T-helper 1 cell treated with Interleukin-12 subunit alpha and Interleukin-12 subunit beta and Interleukin-4 antibody, amounts not matched to agents 30 ng/mL and 1 ng/mL, for 36 hours (primary cell): ENCODE measurements at regions not wholly inside any gene's neighbourhood (a gene's known extent, or its start where the extent isn't known, plus 50 kb on each side); places are given as distances from the start of the nearest gene placed in this dataset.
"Not testable (repeated sequence)": the region's sequence is repeated elsewhere in the genome, so short reads cannot be mapped to it uniquely, and the experiment has no call there.

Experiments
- intact Hi-C: fragments of 100-400 bp; cut with micrococcal nuclease; formaldehyde crosslinking; loops from one replicate; pipeline ENCODE4 v1.15.1; 2024

- intact Hi-C loops, result loop anchor here (10.0 kb wide), 1 partner anchor 1189 kb away; no protein-coding TSS in a partner anchor
Observed at GRCh38 chr1:96865731-96866685, 144.4 kb downstream of the PTBP2 start.

GRCh38 chr1:96872757-96873156 is 151.2 kb downstream of the PTBP2 start:
- intact Hi-C loops, result no loop called here

- intact Hi-C loops, result no loop called here
Observed at GRCh38 chr1:96878640-96879039, 157.1 kb downstream of the PTBP2 start.

- intact Hi-C loops, result no loop called here
Observed at GRCh38 chr1:96880626-96881025, 159.0 kb downstream of the PTBP2 start.

GRCh38 chr1:96882096-96882495 is 160.5 kb downstream of the PTBP2 start:
- intact Hi-C loops, result no loop called here

- intact Hi-C loops, result no loop called here
Observed at GRCh38 chr1:96886474-96886873, 164.9 kb downstream of the PTBP2 start.

- intact Hi-C loops, result no loop called here
Observed at GRCh38 chr1:96887501-96887900, 165.9 kb downstream of the PTBP2 start.

GRCh38 chr1:96901783-96902363 is 180.3 kb downstream of the PTBP2 start:
- intact Hi-C loops, result no loop called here

GRCh38 chr1:96912248-96912647 is 190.7 kb downstream of the PTBP2 start:
- intact Hi-C loops, result no loop called here

- intact Hi-C loops, result not testable (repeated sequence)
Observed at GRCh38 chr1:96915701-96916100, 194.1 kb downstream of the PTBP2 start.

- intact Hi-C loops, result no loop called here
Observed at GRCh38 chr1:96918406-96918805, 196.8 kb downstream of the PTBP2 start.

GRCh38 chr1:96922181-96922580 is 200.6 kb downstream of the PTBP2 start:
- intact Hi-C loops, result no loop called here

GRCh38 chr1:96923753-96924152 is 202.2 kb downstream of the PTBP2 start:
- intact Hi-C loops, result no loop called here

GRCh38 chr1:96926176-96926575 is 204.6 kb downstream of the PTBP2 start:
- intact Hi-C loops, result no loop called here

GRCh38 chr1:96927125-96927524 is 205.5 kb downstream of the PTBP2 start:
- intact Hi-C loops, result no loop called here

- intact Hi-C loops, result no loop called here
Observed at GRCh38 chr1:96931136-96931535, 209.6 kb downstream of the PTBP2 start.

- intact Hi-C loops, result no loop called here
Observed at GRCh38 chr1:96934282-96934681, 212.7 kb downstream of the PTBP2 start.

- intact Hi-C loops, result no loop called here
Observed at GRCh38 chr1:96944432-96945092, 223.0 kb downstream of the PTBP2 start.

- intact Hi-C loops, result no loop called here
Observed at GRCh38 chr1:96945509-96946084, 224.0 kb downstream of the PTBP2 start.

- intact Hi-C loops, result no loop called here
Observed at GRCh38 chr1:96955307-96956012, 233.9 kb downstream of the PTBP2 start.

GRCh38 chr1:96962216-96962615 is 240.6 kb downstream of the PTBP2 start:
- intact Hi-C loops, result no loop called here
